ENCODE measurements at regions not wholly inside any gene's neighbourhood (a gene's known extent, or its start where the extent isn't known, plus 50 kb on each side); places are given as distances from the start of the nearest gene placed in this dataset.

- no peak for TF ChIP-seq CTCF (IDR thresholded peaks at IDR 0.05)
- TF ChIP-seq POLR2A (IDR thresholded peaks at IDR 0.05) = no peak
- no peak for TF ChIP-seq EP300 (IDR thresholded peaks at IDR 0.05)
- TF ChIP-seq POLR2AphosphoS5 (IDR thresholded peaks at IDR 0.05) = no peak
Measured at GRCh38 chr21:35144978-35145377, 95.9 kb upstream of the RUNX1 start.

Measured in upper lobe of left lung (tissue), 4 donors.